NCI-H526 (cell line): ENCODE measurements at regions not wholly inside any gene's neighbourhood (a gene's known extent, or its start where the extent isn't known, plus 50 kb on each side); places are given as distances from the start of the nearest gene placed in this dataset.
"Not testable (repeated sequence)": the region's sequence is repeated elsewhere in the genome, so short reads cannot be mapped to it uniquely, and the experiment has no call there.

Source experiments
- DNase-seq, 2 experiments: peaks; one replicate each; lab custom pipeline; 2025; lab: John Stamatoyannopoulos, UW

DNA sequence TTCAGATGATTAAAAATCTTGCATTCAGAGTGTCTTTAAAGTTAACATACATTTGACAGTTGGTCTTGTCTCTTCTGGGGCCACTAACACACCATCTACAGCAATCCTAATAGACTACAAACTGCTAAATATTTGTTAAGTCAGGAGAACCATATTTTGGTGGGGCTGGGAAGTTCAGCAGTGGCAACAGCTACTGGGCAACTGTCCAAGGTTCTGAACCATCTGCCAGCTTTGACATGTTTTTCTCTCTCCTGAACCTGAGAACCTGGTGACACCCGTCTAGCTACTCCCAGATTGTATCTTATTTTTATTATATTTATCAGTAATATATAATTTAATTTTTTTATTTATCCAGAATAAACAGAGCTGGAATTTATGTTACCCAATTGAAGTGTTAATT is 199.0 kb upstream of the DPYD start:
- no peak for DNase-seq

DNA sequence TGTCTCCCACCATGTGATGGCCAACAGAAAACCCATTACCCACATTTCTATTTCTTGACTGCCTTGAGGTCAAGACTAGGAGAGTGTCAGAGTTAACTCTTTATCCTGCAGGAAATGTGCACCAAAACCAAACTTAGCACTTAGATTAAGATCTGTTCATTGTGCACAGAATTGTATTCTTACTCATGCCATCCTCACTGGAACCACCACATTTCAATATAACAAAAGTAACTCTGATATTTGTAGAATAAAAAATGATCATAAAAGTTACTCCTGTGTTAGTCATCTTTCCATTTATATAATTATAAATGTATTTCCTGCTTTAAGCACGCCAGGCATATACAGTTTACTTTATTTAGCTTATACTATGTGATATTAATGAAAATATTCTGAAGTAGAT is 193.0 kb upstream of the DPYD start:
- no peak for DNase-seq

DNA sequence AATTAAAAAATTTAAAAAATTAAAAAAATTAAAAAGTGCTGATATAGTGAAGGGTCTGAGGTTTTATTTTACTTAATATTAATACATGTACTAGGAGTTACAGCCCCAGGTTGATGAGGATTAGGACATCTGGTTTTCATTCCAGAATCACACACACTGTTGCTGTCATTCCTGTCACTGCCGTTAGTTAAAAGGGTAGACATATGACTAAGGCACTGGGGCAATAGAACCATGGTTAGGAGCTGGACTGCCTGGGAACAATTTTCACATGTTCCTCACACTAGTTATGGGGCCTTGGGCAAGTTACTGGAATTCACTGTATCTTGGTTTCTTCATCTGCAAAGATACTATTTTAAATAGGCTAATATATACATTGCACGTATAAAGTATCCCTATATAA is 191.8 kb upstream of the DPYD start:
- no peak for DNase-seq

DNA sequence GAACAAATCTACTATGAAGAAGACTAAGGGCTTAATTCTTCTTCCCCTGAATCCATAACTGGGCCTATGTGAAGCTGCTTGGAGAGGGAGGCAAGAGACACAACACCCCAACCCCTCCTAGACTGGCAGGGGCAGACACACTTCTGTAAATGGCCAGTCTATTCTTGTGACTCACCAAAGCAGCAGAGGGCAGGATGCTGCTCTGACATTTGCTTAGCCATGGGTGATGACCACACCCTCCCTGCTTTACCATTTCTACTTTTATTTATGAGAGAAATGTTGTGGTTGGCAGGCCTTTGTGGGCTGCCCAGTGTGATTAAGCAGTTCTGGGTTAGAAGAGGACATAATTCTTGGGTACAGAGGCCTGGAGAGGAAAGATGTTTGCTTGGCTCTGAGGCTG is 189.8 kb upstream of the DPYD start:
- no peak for DNase-seq

DNA sequence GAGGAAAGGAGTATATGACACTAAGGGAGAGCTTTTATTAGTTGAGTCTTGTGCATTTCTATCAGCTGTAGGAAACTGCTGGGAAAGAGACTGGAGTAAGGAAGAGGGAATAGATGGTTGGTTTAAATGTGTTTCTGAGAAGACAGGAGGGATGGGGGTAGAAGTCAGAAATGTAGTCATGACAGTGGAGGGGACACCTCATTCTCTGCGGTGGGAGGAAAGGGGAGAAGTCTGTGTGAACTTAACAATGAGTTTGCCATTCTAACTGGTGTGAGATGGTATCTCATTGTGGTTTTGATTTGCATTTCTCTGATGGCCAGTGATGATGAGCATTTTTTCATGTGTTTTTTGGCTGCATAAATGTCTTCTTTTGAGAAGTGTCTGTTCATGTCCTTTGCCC is 187.5 kb upstream of the DPYD start:
- not testable (repeated sequence) for DNase-seq

DNA sequence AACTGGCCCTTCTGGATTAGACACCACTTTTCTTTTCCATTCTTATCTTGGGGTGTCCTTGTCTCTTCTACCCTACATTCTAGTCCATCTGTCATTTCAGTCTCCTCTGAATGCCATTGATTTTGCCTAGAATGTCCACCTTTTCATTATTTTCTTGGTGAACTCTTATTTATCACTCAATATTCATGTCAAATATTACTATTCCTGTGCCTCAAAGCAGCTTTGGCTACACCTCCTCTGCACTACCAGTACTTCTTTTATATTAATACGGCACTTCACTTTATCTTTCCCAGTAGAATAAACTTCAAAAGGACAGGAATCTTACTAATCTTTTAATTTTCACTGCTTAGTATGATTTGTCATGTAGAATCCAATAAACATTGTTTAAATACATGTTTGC is 186.4 kb upstream of the DPYD start:
- DNase-seq, result no peak

DNA sequence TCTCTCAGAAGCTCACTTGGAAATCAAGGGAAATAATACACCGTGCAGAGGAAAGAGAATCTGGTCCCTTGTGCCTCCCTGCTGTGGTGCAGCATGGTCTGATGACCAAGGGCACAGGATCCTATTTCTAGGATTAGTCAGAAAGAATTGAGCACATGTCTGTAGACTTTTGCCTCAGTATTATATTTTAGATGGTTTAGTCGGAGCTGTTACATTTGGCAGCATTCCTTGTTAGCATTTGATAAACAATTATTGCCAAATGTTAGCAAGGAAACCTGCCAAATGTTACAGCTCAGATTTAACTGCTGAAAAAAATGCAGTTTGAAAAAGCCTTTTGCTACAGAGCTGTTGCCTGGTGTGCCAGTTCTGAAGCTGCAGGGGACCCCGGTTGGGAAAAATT is 183.5 kb upstream of the DPYD start:
- DNase-seq, result no peak

DNA sequence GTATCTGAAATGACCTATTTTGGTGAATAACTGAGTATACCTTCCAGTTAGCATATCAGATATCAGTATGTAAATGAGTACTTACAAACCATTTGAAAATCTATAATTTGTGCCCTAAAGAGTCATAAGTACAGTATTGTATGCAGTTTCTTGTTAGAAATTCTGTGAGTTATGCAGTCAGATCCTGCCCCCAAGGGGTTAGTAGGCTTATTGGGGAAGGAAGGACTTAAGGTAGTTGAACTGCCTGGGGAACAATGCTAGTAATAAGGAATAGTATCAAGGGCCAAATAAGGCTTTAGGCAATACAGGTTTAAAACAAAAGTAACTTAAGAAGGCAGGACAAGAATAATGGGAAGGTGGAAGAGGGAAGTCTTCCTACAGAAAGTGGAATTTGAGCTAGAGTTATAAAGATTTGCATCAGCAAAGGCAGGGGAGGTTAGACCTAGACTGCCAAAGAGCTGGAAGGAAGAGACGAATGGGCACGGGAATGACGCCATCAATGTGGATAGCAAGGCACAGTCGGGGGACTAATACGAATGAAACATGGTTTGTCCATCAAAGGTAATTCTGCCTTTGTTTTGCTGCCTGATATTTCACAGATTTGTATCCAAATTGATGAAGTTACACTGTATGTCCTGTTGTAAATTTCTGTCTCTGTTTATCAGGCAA is 182.9 kb upstream of the DPYD start:
- no peak for DNase-seq

DNA sequence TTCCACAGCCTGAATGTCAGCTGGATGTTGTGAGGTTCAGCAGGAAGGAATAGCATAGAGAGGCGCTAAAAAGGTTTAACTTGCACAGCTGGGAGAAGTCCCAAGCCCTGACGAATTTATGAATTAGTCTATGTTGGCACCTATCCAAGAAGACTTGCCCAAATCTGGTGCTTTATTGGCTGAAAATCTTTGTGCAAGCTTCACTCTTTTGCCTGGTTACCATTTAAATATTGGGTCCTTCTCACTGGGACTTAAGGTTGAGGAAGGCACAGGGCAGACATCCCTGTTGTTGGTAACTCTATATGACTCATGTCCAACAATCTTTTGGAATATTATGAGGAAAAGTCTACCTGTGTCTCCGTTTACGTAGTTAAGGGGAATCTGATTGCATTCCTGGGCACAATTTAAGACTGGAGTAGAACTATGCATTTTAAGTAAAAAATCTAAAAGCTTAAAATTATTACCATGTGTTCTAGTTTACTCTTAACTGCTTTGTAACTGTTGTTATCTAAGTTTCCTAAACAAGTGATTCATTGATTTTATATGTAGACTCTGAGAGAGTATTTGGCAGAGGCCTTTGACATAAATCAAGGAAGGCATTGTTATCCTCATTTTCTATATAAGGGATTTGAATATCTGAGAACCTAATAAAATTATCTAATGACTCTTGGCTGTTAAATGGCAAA is 181.7 kb upstream of the DPYD start:
- DNase-seq, result no peak

DNA sequence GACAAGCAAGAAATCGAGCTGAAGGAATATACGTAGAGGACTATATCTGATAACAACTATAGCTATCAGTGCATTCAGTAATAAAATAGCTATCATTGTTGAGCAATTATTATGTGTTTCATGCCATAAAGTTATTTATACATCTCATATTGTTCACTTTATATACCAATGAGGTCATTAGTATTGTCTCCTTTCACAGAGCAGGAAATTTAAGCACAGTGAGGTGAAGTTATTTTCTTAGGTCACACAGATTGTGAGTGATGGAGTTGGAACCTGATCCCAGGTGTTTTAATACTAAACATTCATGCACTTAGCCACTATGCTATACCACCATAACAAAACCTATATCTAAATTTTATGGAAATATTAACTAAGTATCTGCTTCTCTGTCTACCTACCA is 180.5 kb upstream of the DPYD start:
- DNase-seq, result no peak

DNA sequence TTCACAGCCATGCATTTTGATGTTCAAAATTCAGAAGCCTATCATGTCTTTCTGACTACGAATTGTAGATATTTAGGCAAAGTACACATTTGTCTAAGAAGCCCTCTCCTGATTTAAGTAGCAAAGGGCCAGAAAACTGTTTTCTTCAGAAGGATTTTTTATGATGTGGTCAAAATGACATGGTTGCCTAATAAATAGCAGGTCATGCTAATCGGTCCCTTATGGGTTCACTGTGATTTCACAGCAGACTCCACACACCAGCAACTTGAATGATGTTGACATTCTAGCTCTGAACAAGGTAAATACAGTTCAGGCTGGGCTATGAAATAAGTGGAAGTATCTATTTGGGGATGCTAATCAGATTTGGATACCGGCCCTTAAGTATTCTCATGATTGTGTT is 178.7 kb upstream of the DPYD start:
- DNase-seq, result no peak

DNA sequence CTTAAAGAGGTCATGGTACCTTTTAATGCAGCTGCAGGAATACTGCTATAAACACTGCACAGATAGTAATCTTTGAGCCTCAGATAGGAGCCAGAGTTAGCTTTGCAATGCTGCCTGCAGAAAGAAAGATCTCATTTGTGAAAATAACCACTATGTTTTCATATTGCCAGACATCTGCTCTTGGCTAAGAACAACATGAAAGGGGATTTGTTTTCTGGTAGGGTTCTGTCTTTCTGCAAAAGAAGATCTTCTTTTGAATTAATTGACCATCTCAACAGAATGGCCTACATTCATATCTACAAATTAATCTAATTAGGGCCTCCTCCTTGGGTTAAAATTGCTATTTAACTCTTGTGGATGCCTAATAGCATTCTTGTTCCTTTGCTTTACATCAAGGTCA is 177.6 kb upstream of the DPYD start:
- DNase-seq, result peak; percentile 76 to 85

DNA sequence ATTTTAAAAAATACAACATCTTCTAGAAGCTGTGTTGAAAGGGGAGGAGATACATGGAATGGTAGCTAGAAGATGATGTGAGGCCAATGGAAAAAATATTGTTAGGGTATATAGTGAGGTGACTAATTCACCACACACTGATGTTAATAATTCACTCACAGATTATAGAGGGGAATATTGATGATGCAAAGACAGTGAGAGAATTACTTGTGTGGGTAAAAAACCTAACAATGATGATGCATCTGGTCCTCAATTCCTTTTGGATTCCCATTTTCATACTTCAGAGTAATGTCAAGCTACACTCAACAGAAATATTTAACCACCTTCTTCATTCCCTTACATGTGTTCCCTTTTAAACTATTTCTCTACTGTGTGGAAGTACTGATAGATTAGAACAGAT is 169.5 kb upstream of the DPYD start:
- no peak for DNase-seq

DNA sequence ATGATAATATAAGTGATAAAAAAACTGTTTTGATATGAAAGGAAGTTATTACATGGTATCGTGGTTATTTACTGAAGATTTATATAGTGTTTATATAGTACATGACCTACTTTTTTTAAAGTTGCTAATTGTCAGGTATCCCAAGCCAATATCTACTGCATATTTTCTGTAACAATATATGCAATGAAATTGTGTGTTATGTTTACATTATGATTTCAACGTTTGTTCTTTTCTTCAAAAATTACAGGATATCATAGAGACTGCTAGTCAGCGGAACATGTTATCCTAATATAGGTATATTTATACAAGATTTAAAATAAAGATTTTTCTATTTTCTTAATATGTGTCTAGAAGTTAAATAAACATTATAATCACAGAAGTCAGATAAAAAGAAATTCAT is 167.5 kb upstream of the DPYD start:
- no peak for DNase-seq

DNA sequence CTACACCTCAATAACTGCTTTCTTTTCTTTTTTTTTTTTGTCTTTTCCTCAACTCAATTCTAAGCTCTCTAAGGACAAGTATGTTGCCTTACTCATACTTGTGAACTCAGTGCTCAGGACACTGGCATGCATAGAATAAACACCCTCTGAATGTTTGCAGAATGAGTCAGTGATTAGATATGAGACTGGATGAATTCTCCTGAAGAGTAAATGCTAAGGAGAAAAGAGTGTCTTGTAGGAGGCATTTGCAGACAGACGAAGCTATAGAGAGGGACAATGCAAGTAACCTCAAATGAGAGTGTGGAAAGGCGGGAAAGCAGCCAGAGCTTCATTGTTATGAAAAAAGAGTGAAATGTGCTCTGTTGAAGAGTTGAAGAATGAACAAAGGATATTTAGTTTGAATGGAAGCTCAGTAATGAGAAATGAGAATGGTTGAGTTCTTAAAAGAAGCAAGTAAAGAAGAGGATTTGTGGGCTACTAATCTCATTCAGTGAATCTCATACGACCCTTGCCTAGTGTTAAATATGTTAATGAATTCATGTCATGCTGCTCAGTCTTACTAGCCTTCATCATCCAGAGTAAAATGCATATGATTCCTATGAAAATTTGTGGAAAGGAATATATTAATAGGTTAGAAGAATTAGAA is 166.1 kb upstream of the DPYD start:
- no peak for DNase-seq

DNA sequence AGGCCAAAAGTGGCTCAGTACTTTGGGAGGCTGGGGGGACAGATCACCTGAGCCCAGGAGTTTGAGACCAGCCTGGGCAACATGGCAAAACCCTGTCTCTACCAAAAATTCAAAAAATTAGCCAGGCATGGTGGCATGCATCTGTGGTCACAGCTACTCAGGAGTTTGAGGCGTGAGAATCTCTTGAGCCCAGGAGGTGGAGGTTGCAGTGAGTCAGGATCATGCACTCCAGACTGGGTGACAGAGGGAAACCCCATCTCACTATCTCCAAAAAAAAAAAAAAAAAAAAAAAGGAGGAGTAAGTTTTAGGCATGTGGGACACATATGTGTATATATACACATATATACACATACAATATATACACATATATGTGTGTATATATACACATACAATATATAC is 165.3 kb upstream of the DPYD start:
- no peak for DNase-seq

DNA sequence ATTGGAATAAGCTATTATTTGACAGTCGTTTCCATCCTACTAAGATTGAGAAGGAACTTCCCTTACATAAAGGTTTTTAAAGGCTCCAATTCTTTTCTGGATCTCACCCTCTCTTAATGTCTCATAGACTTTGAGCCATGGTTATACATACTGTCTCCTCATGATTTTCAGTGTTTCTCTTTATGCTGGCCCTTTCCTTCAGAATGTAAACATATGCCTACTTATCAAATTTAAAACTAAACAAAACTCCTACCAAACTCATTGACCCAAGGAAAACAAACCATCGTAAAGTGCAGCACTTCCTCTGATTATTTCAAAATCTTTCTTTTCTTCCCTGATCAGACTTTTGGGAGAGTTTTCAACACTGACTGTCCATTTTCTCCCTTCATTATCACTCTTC is 163.4 kb upstream of the DPYD start:
- no peak for DNase-seq

DNA sequence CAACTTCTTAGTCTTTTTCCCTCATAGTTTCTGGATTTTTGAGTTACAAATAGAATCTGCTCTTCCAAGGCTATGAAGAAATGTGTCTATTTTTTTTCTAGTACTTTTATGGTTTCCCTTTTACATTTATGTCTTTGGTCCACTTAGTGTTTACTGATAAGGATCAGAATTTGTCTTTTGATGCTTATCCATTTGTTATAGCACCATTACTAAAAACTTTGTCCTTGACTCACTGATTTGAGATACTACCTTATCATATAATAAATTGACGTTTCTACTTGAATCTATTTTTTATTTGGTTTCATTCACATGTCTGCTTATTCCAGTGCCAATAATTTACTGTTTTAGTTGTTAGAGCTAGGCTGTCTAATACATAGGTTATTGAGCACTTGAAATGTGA is 161.1 kb upstream of the DPYD start:
- no peak for DNase-seq

DNA sequence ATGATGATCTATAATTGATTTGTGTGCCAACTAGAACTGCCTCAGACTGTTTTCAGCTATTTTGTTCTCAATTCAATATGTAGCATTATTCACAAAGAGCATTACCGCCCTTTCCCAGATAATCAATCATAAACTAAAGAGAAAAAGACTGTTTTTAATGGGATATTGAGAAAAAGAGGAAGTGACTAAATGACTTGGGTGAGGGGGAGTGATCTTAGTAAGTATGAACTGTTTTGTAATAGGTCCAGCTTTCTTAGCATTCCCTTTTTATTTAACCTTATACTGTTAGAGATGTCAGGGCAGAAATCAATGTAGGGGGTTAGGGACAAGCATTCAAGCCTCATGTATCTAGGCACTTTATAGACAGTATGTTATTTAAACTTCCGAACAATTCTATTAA is 157.8 kb upstream of the DPYD start:
- no peak for DNase-seq

DNA sequence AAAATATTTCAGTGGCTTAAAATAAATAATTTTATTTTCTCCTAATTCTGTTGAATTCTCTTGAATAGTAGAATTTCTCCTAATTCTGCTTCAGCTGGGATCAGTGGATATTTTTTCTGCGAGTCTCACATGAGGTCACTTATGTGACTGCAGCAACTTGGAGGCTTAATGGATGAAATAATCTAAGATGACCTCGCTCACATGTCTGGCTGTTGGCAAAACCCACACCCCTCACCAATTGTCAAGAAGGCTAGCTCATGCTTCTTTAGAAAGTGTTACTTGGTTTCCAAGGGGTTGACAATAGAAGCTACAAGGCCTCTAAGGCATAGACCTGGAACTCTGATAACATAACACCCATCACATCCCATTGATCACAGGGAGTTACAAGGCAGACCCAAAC is 156.9 kb upstream of the DPYD start:
- no peak for DNase-seq

DNA sequence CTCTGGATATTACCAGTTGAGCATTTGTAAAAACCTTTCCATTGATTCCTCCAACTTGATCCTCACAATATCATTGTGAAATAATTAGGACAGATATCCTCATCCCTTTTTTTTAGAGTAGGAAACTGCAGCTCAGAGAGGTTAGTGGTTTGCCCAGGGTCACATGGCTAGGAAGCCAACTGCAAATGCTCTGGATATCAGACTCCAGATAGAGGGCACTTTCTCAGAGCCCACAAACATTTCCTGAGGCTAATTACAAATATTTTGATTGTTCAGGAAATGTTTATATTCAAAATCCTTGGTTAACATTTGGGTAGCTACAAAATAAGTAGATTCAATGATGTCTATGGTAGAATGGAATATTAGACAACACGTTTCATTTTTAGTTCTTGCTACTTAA is 154.8 kb upstream of the DPYD start:
- no peak for DNase-seq

DNA sequence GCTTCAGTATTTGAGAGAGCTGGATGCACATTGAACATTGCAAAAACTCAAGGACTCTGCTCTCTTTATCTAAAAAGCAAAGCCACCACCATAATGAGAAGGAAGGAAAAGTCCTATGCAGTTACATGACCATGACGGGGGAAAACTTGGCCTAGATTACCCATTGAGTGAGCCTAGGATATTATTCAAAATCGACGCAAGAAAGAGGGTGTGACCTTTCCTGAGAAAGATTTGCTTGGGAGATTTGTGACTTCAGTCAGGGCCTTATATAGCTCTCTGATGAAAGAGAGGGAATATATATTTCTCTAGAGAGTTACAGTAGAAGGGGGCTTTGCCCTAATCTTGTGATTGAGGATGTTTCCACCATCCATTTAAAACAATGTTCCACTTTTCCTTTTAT is 153.0 kb upstream of the DPYD start:
- no peak for DNase-seq

DNA sequence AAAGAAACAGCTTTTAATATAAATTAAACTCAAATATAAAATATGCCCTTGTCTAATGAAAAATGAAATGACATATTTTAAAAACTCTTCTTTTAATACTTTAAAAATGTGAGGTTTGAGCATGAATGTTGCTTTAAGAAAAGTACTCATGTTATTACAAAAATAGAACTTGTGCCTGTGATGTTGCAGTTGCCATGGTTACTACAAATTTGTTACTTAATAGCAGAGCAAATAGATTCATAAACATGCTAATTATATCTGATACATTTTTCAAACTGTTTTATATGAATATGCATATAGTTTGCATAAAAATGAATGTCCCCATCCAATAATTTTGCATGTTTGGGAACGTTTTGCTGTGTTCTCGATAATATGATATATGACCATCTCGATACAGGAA is 152.3 kb upstream of the DPYD start:
- DNase-seq, result peak in 1 of 2 experiments; percentile 16

DNA sequence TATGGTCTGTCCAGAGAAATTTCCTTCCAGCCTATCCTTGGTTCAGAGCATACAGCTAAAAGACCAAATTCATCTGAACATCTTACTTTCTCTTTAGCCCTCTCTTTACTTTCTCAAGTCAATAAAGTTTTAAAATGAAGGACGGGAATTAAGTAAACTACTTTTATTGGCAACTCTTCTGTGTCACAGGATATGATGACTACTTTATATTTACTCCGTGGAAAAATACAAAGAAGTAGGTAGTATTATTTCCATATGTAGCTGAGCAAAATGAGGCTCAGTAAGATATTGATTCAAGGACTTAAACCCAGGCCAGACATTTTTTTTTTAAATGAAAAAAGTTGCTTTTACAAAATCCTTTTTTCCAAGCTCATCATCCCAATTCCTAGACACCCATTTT is 151.2 kb upstream of the DPYD start:
- no peak for DNase-seq
